HEK293 (cell line): ENCODE measurements at regions not wholly inside any gene's neighbourhood (a gene's known extent, or its start where the extent isn't known, plus 50 kb on each side); places are given as distances from the start of the nearest gene placed in this dataset.

Source experiments
- CTCF ChIA-PET: fragments of 350-600 bp; formaldehyde crosslinking; extraction: SDS; loops from one replicate; lab custom pipeline; 2021; ENCODE audit warnings: antibody characterized with exemption; lab: Yijun Ruan, JAX
- POLR2A ChIA-PET: fragments of 300-600 bp; formaldehyde crosslinking; extraction: SDS; loops from one replicate; lab custom pipeline; 2020; ENCODE audit warnings: antibody characterized with exemption, inconsistent platforms; lab: Yijun Ruan, JAX
- H3K27ac ChIP-seq: fragments of 200-500 bp; sonication (Bioruptor generic); 2 replicates; pipeline ENCODE4 v1.5.1; 2014; ENCODE audit warnings: low read depth, low read length, control low read depth, inconsistent platforms; ENCODE audit errors: extremely low read depth
- H3K36me3 ChIP-seq, 2 experiments: fragments of 200-500 bp in 1 of 2; sonication (Bioruptor generic) in 1 of 2; 1 replicate in 1 of 2; 2 replicates in 1 of 2; pipeline ENCODE4 v1.5.1; 2014 to 2017; ENCODE audit warnings: inconsistent platforms in 2 of 2, low read length in 2 of 2; ENCODE audit not compliant: control insufficient read depth in 2 of 2, insufficient read depth in 1 of 2
- H3K4me1 ChIP-seq: fragments of 200-500 bp; sonication (Bioruptor generic); 2 replicates; pipeline ENCODE4 v1.5.1; 2014; ENCODE audit warnings: mild to moderate bottlenecking, low read length, inconsistent platforms; ENCODE audit not compliant: control insufficient read depth, insufficient read depth
- H3K4me3 ChIP-seq: 2 replicates; pipeline ENCODE4 v1.5.1; 2011; ENCODE audit warnings: low read depth, mild to moderate bottlenecking, control low read depth, low read length, moderate library complexity
- H3K9me3 ChIP-seq: fragments of 200-500 bp; sonication (Bioruptor generic); 2 replicates; pipeline ENCODE4 v1.5.1; 2014; ENCODE audit warnings: low read depth, low read length, inconsistent platforms; ENCODE audit not compliant: control insufficient read depth, insufficient read depth
- HOXA7 ChIP-seq: sonication (generic); formaldehyde crosslinking; IDR thresholded peaks from 2 replicates; pipeline ENCODE4 v1.8.1; 2022; ENCODE audit warnings: missing genetic modification reagents, borderline replicate concordance
- IKZF3 ChIP-seq: fragments of 450-650 bp; IDR thresholded peaks from 2 replicates; pipeline ENCODE4 v1.5.0; 2018; ENCODE audit warnings: missing biosample characterization, mild to moderate bottlenecking, missing genetic modification characterization, moderate library complexity
- PBX3 ChIP-seq: sonication (generic); formaldehyde crosslinking; IDR thresholded peaks from 2 replicates; pipeline ENCODE4 v1.8.1; 2022; ENCODE audit warnings: mild to moderate bottlenecking, moderate library complexity, missing genetic modification reagents
- PRDM4 ChIP-seq: fragments of 450-650 bp; formaldehyde crosslinking; IDR thresholded peaks from 2 replicates; pipeline ENCODE4 v1.5.1; 2017; ENCODE audit warnings: missing biosample characterization, missing genetic modification characterization
- RBAK ChIP-seq: fragments of 450-650 bp; formaldehyde crosslinking; IDR thresholded peaks from 2 replicates; pipeline ENCODE4 v1.5.1; 2016; ENCODE audit warnings: missing biosample characterization, missing genetic modification characterization
- YY1 ChIP-seq: fragments of 450-650 bp; formaldehyde crosslinking; IDR thresholded peaks from 2 replicates; pipeline ENCODE4 v1.5.1; 2018; ENCODE audit warnings: missing biosample characterization, missing genetic modification characterization
- ZNF140 ChIP-seq: fragments of 450-650 bp; formaldehyde crosslinking; IDR thresholded peaks from 2 replicates; pipeline ENCODE4 v1.5.1; 2016; ENCODE audit warnings: missing biosample characterization, missing genetic modification characterization
- ZNF157 ChIP-seq: fragments of 450-650 bp; formaldehyde crosslinking; IDR thresholded peaks from 2 replicates; pipeline ENCODE4 v1.5.1; 2016; ENCODE audit warnings: missing biosample characterization, missing genetic modification characterization
- ZNF239 ChIP-seq: fragments of 450-650 bp; formaldehyde crosslinking; IDR thresholded peaks from 2 replicates; pipeline ENCODE4 v1.5.1; 2016; ENCODE audit warnings: missing biosample characterization, missing genetic modification characterization
- ZNF24 ChIP-seq: fragments of 450-650 bp; formaldehyde crosslinking; IDR thresholded peaks from 2 replicates; pipeline ENCODE4 v1.5.1; 2016; ENCODE audit warnings: missing biosample characterization, missing genetic modification characterization
- ZNF248 ChIP-seq: fragments of 450-650 bp; formaldehyde crosslinking; IDR thresholded peaks from 2 replicates; pipeline ENCODE4 v1.5.1; 2017; ENCODE audit warnings: missing biosample characterization, missing genetic modification characterization
- ZNF292 ChIP-seq: fragments of 450-650 bp; formaldehyde crosslinking; IDR thresholded peaks from 2 replicates; pipeline ENCODE4 v1.5.1; 2016; ENCODE audit warnings: low read depth, missing biosample characterization, missing genetic modification characterization, borderline replicate concordance
- ZNF311 ChIP-seq: fragments of 450-650 bp; formaldehyde crosslinking; IDR thresholded peaks from 2 replicates; pipeline ENCODE4 v1.5.1; 2017; ENCODE audit warnings: missing biosample characterization, missing genetic modification characterization, borderline replicate concordance
- ZNF394 ChIP-seq: fragments of 450-650 bp; formaldehyde crosslinking; IDR thresholded peaks from 2 replicates; pipeline ENCODE4 v1.5.1; 2016; ENCODE audit warnings: missing biosample characterization, missing genetic modification characterization, mild to moderate bottlenecking, moderate library complexity, borderline replicate concordance
- ZNF398 ChIP-seq: fragments of 450-650 bp; formaldehyde crosslinking; IDR thresholded peaks from 2 replicates; pipeline ENCODE4 v1.5.1; 2017; ENCODE audit warnings: missing biosample characterization, missing genetic modification characterization
- ZNF501 ChIP-seq: fragments of 450-650 bp; formaldehyde crosslinking; IDR thresholded peaks from 2 replicates; pipeline ENCODE4 v1.5.1; 2016; ENCODE audit warnings: missing biosample characterization, missing genetic modification characterization
- ZNF549 ChIP-seq: fragments of 450-650 bp; IDR thresholded peaks from 2 replicates; pipeline ENCODE4 v1.5.1; 2018; ENCODE audit warnings: missing biosample characterization, missing genetic modification characterization, mild to moderate bottlenecking, inconsistent platforms, moderate library complexity
- ZNF558 ChIP-seq: fragments of 450-650 bp; formaldehyde crosslinking; IDR thresholded peaks from 2 replicates; pipeline ENCODE4 v1.5.1; 2016; ENCODE audit warnings: missing biosample characterization, missing genetic modification characterization
- ZNF777 ChIP-seq: fragments of 450-650 bp; formaldehyde crosslinking; IDR thresholded peaks from 2 replicates; pipeline ENCODE4 v1.5.1; 2017; ENCODE audit warnings: missing biosample characterization, missing genetic modification characterization, borderline replicate concordance
- ZNF785 ChIP-seq: fragments of 450-650 bp; formaldehyde crosslinking; IDR thresholded peaks from 2 replicates; pipeline ENCODE4 v1.5.1; 2016; ENCODE audit warnings: missing biosample characterization, missing genetic modification characterization
- ZNF792 ChIP-seq: fragments of 450-650 bp; formaldehyde crosslinking; IDR thresholded peaks from 2 replicates; pipeline ENCODE4 v1.5.1; 2016; ENCODE audit warnings: missing biosample characterization, missing genetic modification characterization
- ZSCAN16 ChIP-seq: fragments of 450-650 bp; formaldehyde crosslinking; IDR thresholded peaks from 2 replicates; pipeline ENCODE4 v1.5.1; 2016; ENCODE audit warnings: missing biosample characterization, missing genetic modification characterization

GRCh38 chr10:90561666-90562065 lies 296.2 kb downstream of the HTR7 start (continued):
- TF ChIP-seq ZNF398 (tag by site-specific recombination): no peak
- no peak for TF ChIP-seq ZNF785

GRCh38 chr10:90571481-90572258 lies 286.2 kb downstream of the HTR7 start:
- Histone ChIP-seq H3K4me1 (no peaks in the 10 kb centered on the region), H3K36me3 (no peaks in the 10 kb centered on the region), H3K9me3 (no peaks in the 10 kb centered on the region), H3K4me3 (no peak overlapping the region), H3K27ac (no peak overlapping the region)
- ChIA-PET POLR2A (no interaction called here), CTCF (no interaction called here)
- TF ChIP-seq HOXA7 (CRISPR knock-in tag): no peak
- TF ChIP-seq ZNF549: peak; percentile 91
- no peak for TF ChIP-seq ZNF239 (tag by site-specific recombination)

- CTCF ChIA-PET: interaction anchor here (1.0 to 1.2 kb wide), 2 partner anchors 18 to 97 kb away, joined by 3 read pairs; no protein-coding TSS in a partner anchor
- no peak overlapping the region for H3K27ac ChIP-seq
- no peaks in the 10 kb centered on the region for H3K4me1 ChIP-seq
- POLR2A ChIA-PET: no interaction called here
- H3K9me3 ChIP-seq: no peaks in the 10 kb centered on the region
- no peaks in the 10 kb centered on the region for H3K36me3 ChIP-seq
- no peak overlapping the region for H3K4me3 ChIP-seq
- TF ChIP-seq IKZF3 (tag by site-specific recombination): no peak
- TF ChIP-seq ZNF558: no peak
- TF ChIP-seq ZNF248 (tag by site-specific recombination): no peak
- TF ChIP-seq ZNF777 (tag by site-specific recombination): no peak
- TF ChIP-seq ZNF140 (tag by site-specific recombination): no peak
- no peak for TF ChIP-seq PBX3 (CRISPR knock-in tag)
- TF ChIP-seq ZNF24 (tag by site-specific recombination): no peak
- no peak for TF ChIP-seq PRDM4 (tag by site-specific recombination)
- TF ChIP-seq ZSCAN16: no peak
- no peak for TF ChIP-seq ZNF292 (tag by site-specific recombination)
- TF ChIP-seq ZNF501 (tag by site-specific recombination): no peak
- no peak for TF ChIP-seq ZNF157 (tag by site-specific recombination)
- no peak for TF ChIP-seq YY1 (tag by site-specific recombination)
- TF ChIP-seq RBAK (tag by site-specific recombination): no peak
- no peak for TF ChIP-seq ZNF394 (tag by site-specific recombination)
- TF ChIP-seq ZNF311 (tag by site-specific recombination): no peak
- no peak for TF ChIP-seq ZNF792 (tag by site-specific recombination)
Measured at GRCh38 chr10:90575125-90575524, 282.7 kb downstream of the HTR7 start.
